Neural crest cell (in vitro differentiated cells): ENCODE measurements at regions not wholly inside any gene's neighbourhood (a gene's known extent, or its start where the extent isn't known, plus 50 kb on each side); places are given as distances from the start of the nearest gene placed in this dataset.

Experiments
- DNase-seq: peaks from one replicate; pipeline ENCODE4 v3.0.0; 2021; ENCODE audit warnings: low read depth, mixed read lengths, low spot score
- H3K27ac Mint-ChIP-seq: one replicate; pipeline ENCODE4 v1.8.0; 2021; ENCODE audit warnings: mild to moderate bottlenecking, mixed read lengths; ENCODE audit not compliant: unreplicated experiment
- H3K27me3 Mint-ChIP-seq: 2 replicates; pipeline ENCODE4 v1.8.0; 2021; ENCODE audit warnings: low read depth, mild to moderate bottlenecking, mixed read lengths
- H3K36me3 Mint-ChIP-seq: 2 replicates; pipeline ENCODE4 v1.8.0; 2021; ENCODE audit warnings: low read depth, mild to moderate bottlenecking, mixed read lengths
- H3K4me1 Mint-ChIP-seq: 2 replicates; pipeline ENCODE4 v1.8.0; 2021; ENCODE audit warnings: mixed read lengths
- H3K4me3 Mint-ChIP-seq: one replicate; pipeline ENCODE4 v1.8.0; 2021; ENCODE audit warnings: mild to moderate bottlenecking, mixed read lengths
- H3K9me3 Mint-ChIP-seq: 2 replicates; pipeline ENCODE4 v1.8.0; 2021; ENCODE audit warnings: mixed read lengths
- CTCF ChIP-seq: fragments of 200-600 bp; sonication (generic); conservative IDR thresholded peaks from 2 replicates; pipeline ENCODE4 v1.5.0; 2021; ENCODE audit warnings: antibody characterized with exemption, mild to moderate bottlenecking

- Mint-ChIP-seq H3K4me3 (no peak overlapping the region), H3K36me3 (no peaks in the 10 kb centered on the region), H3K9me3 (no peaks in the 10 kb centered on the region), H3K27ac (no peak overlapping the region), H3K4me1 (peaks cover 8% of the 10 kb centered on the region), H3K27me3 (peaks cover 12% of the 10 kb centered on the region)
- DNase-seq, result no peak
- no peak for TF ChIP-seq CTCF
Measured at GRCh38 chr1:212553676-212554075, 54.9 kb upstream of the ATF3 start.

GRCh38 chr1:212554401-212554800, 54.2 kb upstream of the ATF3 start:
- Mint-ChIP-seq H3K4me1 (peaks cover 13% of the 10 kb centered on the region), H3K4me3 (no peak overlapping the region), H3K27ac (no peak overlapping the region), H3K9me3 (peaks cover 3% of the 10 kb centered on the region), H3K27me3 (peaks cover 12% of the 10 kb centered on the region), H3K36me3 (no peaks in the 10 kb centered on the region)
- DNase-seq, result no peak
- TF ChIP-seq CTCF, result no peak

GRCh38 chr1:212555426-212555825, 53.1 kb upstream of the ATF3 start:
- no peak overlapping the region for H3K4me3 Mint-ChIP-seq
- H3K27me3 Mint-ChIP-seq, result peaks cover 7% of the 10 kb centered on the region
- H3K27ac Mint-ChIP-seq, result no peak overlapping the region
- H3K4me1 Mint-ChIP-seq, result peaks cover 13% of the 10 kb centered on the region
- H3K9me3 Mint-ChIP-seq, result peaks cover 3% of the 10 kb centered on the region
- TF ChIP-seq CTCF, result no peak
- no peaks in the 10 kb centered on the region for H3K36me3 Mint-ChIP-seq
- no peak for DNase-seq

- Mint-ChIP-seq H3K27ac (no peak overlapping the region), H3K27me3 (peaks cover 7% of the 10 kb centered on the region), H3K4me3 (peak overlapping the region; percentile 69), H3K9me3 (peaks cover 3% of the 10 kb centered on the region), H3K4me1 (peaks cover 13% of the 10 kb centered on the region), H3K36me3 (no peaks in the 10 kb centered on the region)
- TF ChIP-seq CTCF, result no peak
- no peak for DNase-seq
Measured at GRCh38 chr1:212556822-212557549, 51.6 kb upstream of the ATF3 start.

- no peak overlapping the region for H3K27ac Mint-ChIP-seq
- no peaks in the 10 kb centered on the region for H3K36me3 Mint-ChIP-seq
- peaks cover 13% of the 10 kb centered on the region for H3K4me1 Mint-ChIP-seq
- H3K4me3 Mint-ChIP-seq, result peak overlapping the region; percentile 69
- peak; percentile 31 for DNase-seq
- no peak for TF ChIP-seq CTCF
- peaks cover 3% of the 10 kb centered on the region for H3K9me3 Mint-ChIP-seq
- H3K27me3 Mint-ChIP-seq, result peaks cover 7% of the 10 kb centered on the region
Measured at GRCh38 chr1:212557739-212558692, 50.5 kb upstream of the ATF3 start.
